Ovary (tissue), 7 donors: ENCODE measurements at regions not wholly inside any gene's neighbourhood (a gene's known extent, or its start where the extent isn't known, plus 50 kb on each side); places are given as distances from the start of the nearest gene placed in this dataset.

ENCODE experiments used
- DNase-seq, 5 donors: peaks; one replicate each; pipeline ENCODE4 v3.0.0-alpha.2; 2019 to 2020
- H3K27ac ChIP-seq, 2 donors: fragments of 200-600 bp; one replicate each; pipeline versions ENCODE4 v1.5.1 to v1.8.0; 2019 to 2022
- H3K27me3 ChIP-seq: fragments of 200-600 bp; one replicate; pipeline ENCODE4 v1.8.0; 2022
- H3K36me3 ChIP-seq: fragments of 200-600 bp; sonication (generic); one replicate; pipeline ENCODE4 v1.5.1; 2019
- H3K4me1 ChIP-seq: one replicate; pipeline ENCODE4 v1.8.1; 2013; ENCODE audit warnings: mild to moderate bottlenecking, moderate library complexity; ENCODE audit not compliant: insufficient read depth
- H3K4me3 ChIP-seq: fragments of 200-600 bp; sonication (generic); one replicate; pipeline ENCODE4 v1.5.1; 2017
- H3K9me3 ChIP-seq, 2 donors: fragments of 200-600 bp in 1 of 2; sonication (generic) in 1 of 2; one replicate each; pipeline versions ENCODE4 v1.5.1 to v1.8.1; 2013 to 2019; ENCODE audit warnings: mild to moderate bottlenecking in 1 of 2, moderate library complexity in 1 of 2
- CTCF ChIP-seq, 3 donors: fragments of 450-650 bp in 2 of 3; fragments of 200-600 bp in 1 of 3; IDR thresholded peaks; one replicate each; pipeline versions ENCODE4 v1.5.1 to v1.8.0; 2016 to 2022; ENCODE audit warnings: antibody characterized with exemption in 3 of 3, mild to moderate bottlenecking in 1 of 3
- EP300 ChIP-seq: sonication (generic); formaldehyde crosslinking; IDR thresholded peaks from one replicate; pipeline ENCODE4 v1.6.1; 2017; ENCODE audit warnings: antibody characterized with exemption
- POLR2A ChIP-seq: fragments of 450-650 bp; IDR thresholded peaks from one replicate; pipeline ENCODE4 v1.6.1; 2017; ENCODE audit warnings: antibody characterized with exemption, mild to moderate bottlenecking, moderate library complexity
- WGBS, 3 donors: extraction: QIAGEN DNeasy Blood & Tissue Kit in 1 of 3; methylation state at CpG; one replicate each; pipeline versions ENCODE4 v1.1.5 to v1.1.7; 2013 to 2017; 5-methylcytosine and 5-hydroxymethylcytosine counted together
- intact Hi-C, 4 donors: fragments of 100-400 bp; cut with DNase I; formaldehyde crosslinking; loops; one replicate each; pipeline versions ENCODE4 v1.11.0 to v1.15.1; 2022 to 2023
- donor health status: DM: no; HTN: no; CAD: no; lungs with moderate emphysema.
- donor health status: DM: no; HTN: no; CAD: no.
- donor health status: Bipolar disorder and iron deficiency.
- donor health status: DM: no; HTN: no; CAD: no.
- donor health status: DM: yes; HTN: yes; CAD: no.

- no peak overlapping the region for H3K4me3 ChIP-seq
- TF ChIP-seq CTCF (IDR thresholded peaks at IDR 0.05) (no peak), POLR2A (no peak), EP300 (no peak)
- WGBS, 3 donors = 69 to 71% (median 69%) methylated on average over 2 of the region's 2 CpGs
These were observed 726.5 kb downstream of the FAM133A start for GRCh38 chrX:94400488-94400887.

GRCh38 chrX:94401426-94401825 lies 727.4 kb downstream of the FAM133A start:
- no peaks in the 10 kb centered on the region for H3K36me3 ChIP-seq
- TF ChIP-seq CTCF (IDR thresholded peaks at IDR 0.05) = no peak
- no peak for TF ChIP-seq POLR2A
- no peak for TF ChIP-seq EP300
- H3K27me3 ChIP-seq = no peaks in the 10 kb centered on the region
- no peak overlapping the region for H3K4me3 ChIP-seq
- H3K4me1 ChIP-seq = no peaks in the 10 kb centered on the region
- no peak for DNase-seq
- intact Hi-C loops = no loop called here
- H3K9me3 ChIP-seq = no peaks in the 10 kb centered on the region
- 69 to 89% (median 81%) methylated on average over 2 of the region's 2 CpGs for WGBS, 3 donors
- H3K27ac ChIP-seq = no peak overlapping the region

More at GRCh38 chrX:94400488-94400887, 726.5 kb downstream of the FAM133A start:
- intact Hi-C loops = no loop called here
- Histone ChIP-seq H3K4me1 (no peaks in the 10 kb centered on the region), H3K36me3 (no peaks in the 10 kb centered on the region), H3K27ac (no peak overlapping the region), H3K27me3 (no peaks in the 10 kb centered on the region), H3K9me3 (no peaks in the 10 kb centered on the region)
- DNase-seq = no peak

- Histone ChIP-seq H3K9me3 (no peaks in the 10 kb centered on the region), H3K36me3 (no peaks in the 10 kb centered on the region), H3K4me1 (no peaks in the 10 kb centered on the region), H3K27ac (no peak overlapping the region), H3K27me3 (no peaks in the 10 kb centered on the region), H3K4me3 (no peak overlapping the region)
- intact Hi-C loops = no loop called here
- TF ChIP-seq POLR2A (no peak), EP300 (no peak), CTCF (IDR thresholded peaks at IDR 0.05) (no peak)
- WGBS, 3 donors = 72 to 84% (median 77%) methylated on average over 4 of the region's 4 CpGs
- no peak for DNase-seq
These were observed 740.7 kb downstream of the FAM133A start for GRCh38 chrX:94414746-94415145.

- intact Hi-C loops = no loop called here
These were observed 744.1 kb downstream of the FAM133A start for GRCh38 chrX:94418065-94418464.

More at GRCh38 chrX:94418065-94418464, 744.1 kb downstream of the FAM133A start:
- H3K27me3 ChIP-seq = no peaks in the 10 kb centered on the region
- H3K4me1 ChIP-seq = no peaks in the 10 kb centered on the region
- H3K27ac ChIP-seq = no peak overlapping the region
- no peak for DNase-seq
- no peaks in the 10 kb centered on the region for H3K9me3 ChIP-seq
- no peak for TF ChIP-seq POLR2A
- no peak for TF ChIP-seq EP300
- no peak for TF ChIP-seq CTCF (IDR thresholded peaks at IDR 0.05)
- no peaks in the 10 kb centered on the region for H3K36me3 ChIP-seq
- H3K4me3 ChIP-seq = no peak overlapping the region
